OCI-LY1 (cell line): ENCODE measurements at regions not wholly inside any gene's neighbourhood (a gene's known extent, or its start where the extent isn't known, plus 50 kb on each side); places are given as distances from the start of the nearest gene placed in this dataset.

ENCODE experiments used
- EZH2 ChIP-seq: fragments of 200-600 bp; sonication (generic), shearing (Covaris generic); IDR thresholded peaks from 2 replicates; pipeline ENCODE4 v1.8.0; 2017; ENCODE audit warnings: borderline replicate concordance, mixed run types, mild to moderate bottlenecking, antibody characterized with exemption, low read length, moderate library complexity, mixed read lengths
- TF ChIP-seq, protein P1 (sequence below): fragments of 200-600 bp; sonication (generic), shearing (Covaris generic); IDR thresholded peaks from 2 replicates; pipeline ENCODE4 v1.5.1; 2017; ENCODE audit warnings: mild to moderate bottlenecking, antibody characterized with exemption, low read length, moderate library complexity, mixed read lengths

DNA sequence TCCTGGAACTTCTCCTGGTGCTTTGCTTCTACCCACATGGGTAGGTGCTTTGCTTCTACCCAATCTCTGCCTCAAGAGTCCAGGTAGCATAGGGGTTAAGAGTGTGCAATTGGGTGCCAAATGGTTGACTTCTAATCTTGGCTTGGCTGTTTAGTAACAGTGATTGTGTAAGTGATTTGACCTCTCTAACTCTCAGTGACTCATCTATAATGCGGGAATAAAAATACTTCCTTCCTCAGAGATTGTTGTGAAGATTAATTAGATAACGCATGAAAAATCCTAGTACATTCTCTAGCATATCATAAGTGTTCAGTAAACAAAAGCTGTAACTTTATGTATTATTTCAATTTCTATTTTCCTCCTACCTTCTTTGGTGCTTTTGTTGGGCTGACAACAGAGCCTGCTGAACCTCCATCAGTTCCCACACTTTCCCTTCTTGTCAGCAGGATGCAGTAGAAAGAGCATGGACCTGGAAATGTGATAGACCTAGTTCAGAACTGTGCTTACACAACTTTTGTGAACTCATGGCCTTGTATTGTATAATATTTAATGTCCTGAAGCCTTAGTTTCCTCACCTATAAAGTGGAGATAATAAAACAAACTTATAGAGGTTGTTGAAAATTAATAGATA lies 72.9 kb upstream of the SMIM36 start:
- TF ChIP-seq, protein P1, sequence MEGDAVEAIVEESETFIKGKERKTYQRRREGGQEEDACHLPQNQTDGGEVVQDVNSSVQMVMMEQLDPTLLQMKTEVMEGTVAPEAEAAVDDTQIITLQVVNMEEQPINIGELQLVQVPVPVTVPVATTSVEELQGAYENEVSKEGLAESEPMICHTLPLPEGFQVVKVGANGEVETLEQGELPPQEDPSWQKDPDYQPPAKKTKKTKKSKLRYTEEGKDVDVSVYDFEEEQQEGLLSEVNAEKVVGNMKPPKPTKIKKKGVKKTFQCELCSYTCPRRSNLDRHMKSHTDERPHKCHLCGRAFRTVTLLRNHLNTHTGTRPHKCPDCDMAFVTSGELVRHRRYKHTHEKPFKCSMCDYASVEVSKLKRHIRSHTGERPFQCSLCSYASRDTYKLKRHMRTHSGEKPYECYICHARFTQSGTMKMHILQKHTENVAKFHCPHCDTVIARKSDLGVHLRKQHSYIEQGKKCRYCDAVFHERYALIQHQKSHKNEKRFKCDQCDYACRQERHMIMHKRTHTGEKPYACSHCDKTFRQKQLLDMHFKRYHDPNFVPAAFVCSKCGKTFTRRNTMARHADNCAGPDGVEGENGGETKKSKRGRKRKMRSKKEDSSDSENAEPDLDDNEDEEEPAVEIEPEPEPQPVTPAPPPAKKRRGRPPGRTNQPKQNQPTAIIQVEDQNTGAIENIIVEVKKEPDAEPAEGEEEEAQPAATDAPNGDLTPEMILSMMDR, result no peak
- no peak for TF ChIP-seq EZH2
